PC-9 (cell line): ENCODE measurements at regions not wholly inside any gene's neighbourhood (a gene's known extent, or its start where the extent isn't known, plus 50 kb on each side); places are given as distances from the start of the nearest gene placed in this dataset.

Source experiments
- BruUV-seq: library from RNA; stranded (reverse); fragments of 400-500 nt; replicated peaks from 2 replicates; lab custom pipeline; 2021; lab: Mats Ljungman, UMichigan
- CTCF ChIA-PET: fragments of 300-600 bp; sonication (Branson Sonifier 250); formaldehyde crosslinking; loops from one replicate; lab custom pipeline; 2022; ENCODE audit warnings: antibody characterized with exemption; lab: Charles Lee
- POLR2A ChIA-PET: fragments of 300-600 bp; sonication (Branson Sonifier 250); formaldehyde crosslinking; loops from one replicate; lab custom pipeline; 2022; ENCODE audit warnings: antibody characterized with exemption; ENCODE audit not compliant: unreplicated experiment; lab: Charles Lee
- DNase-seq, 2 experiments: peaks; one replicate each; pipeline versions ENCODE4 v3.0.0 to v3.0.0-alpha.2; 2015 to 2022; ENCODE audit warnings: mixed read lengths in 1 of 2
- H2AFZ ChIP-seq: fragments of 200-600 bp; sonication (generic); 2 replicates; pipeline ENCODE4 v1.8.1; 2017; ENCODE audit warnings: antibody characterized with exemption
- H3F3A ChIP-seq: fragments of 200-600 bp; sonication (generic); 2 replicates; pipeline ENCODE4 v1.8.1; 2017; ENCODE audit warnings: antibody characterized with exemption, mild to moderate bottlenecking, low read depth; ENCODE audit not compliant: insufficient read depth
- H3K27ac ChIP-seq: fragments of 200-600 bp; sonication (generic); 2 replicates; pipeline ENCODE4 v1.6.1; 2016; ENCODE audit warnings: mixed run types
- H3K27me3 ChIP-seq: fragments of 200-600 bp; sonication (generic); 2 replicates; pipeline ENCODE4 v1.6.1; 2016; ENCODE audit warnings: low read depth, mixed run types; ENCODE audit not compliant: insufficient read depth
- H3K36me3 ChIP-seq: fragments of 200-600 bp; sonication (generic); 2 replicates; pipeline ENCODE4 v1.6.1; 2016; ENCODE audit warnings: low read depth, mixed run types
- H3K4me1 ChIP-seq: fragments of 200-600 bp; sonication (generic); replicated peaks from 2 replicates; pipeline ENCODE4 v1.6.1; 2016; ENCODE audit warnings: mixed run types; ENCODE audit not compliant: insufficient read depth
- H3K4me2 ChIP-seq: fragments of 200-600 bp; sonication (generic); 2 replicates; pipeline ENCODE4 v1.6.1; 2017; ENCODE audit warnings: mixed run types
- H3K4me3 ChIP-seq: fragments of 200-600 bp; sonication (generic); 2 replicates; pipeline ENCODE4 v1.6.1; 2016; ENCODE audit warnings: mixed run types
- H3K79me2 ChIP-seq: fragments of 200-600 bp; sonication (generic); 2 replicates; pipeline ENCODE4 v1.6.1; 2017; ENCODE audit warnings: low read depth, mixed run types
- H3K9me2 ChIP-seq: fragments of 200-600 bp; sonication (generic); 2 replicates; pipeline ENCODE4 v1.8.1; 2017; ENCODE audit warnings: mild to moderate bottlenecking; ENCODE audit not compliant: insufficient read depth
- H3K9me3 ChIP-seq: fragments of 200-600 bp; sonication (generic); 2 replicates; pipeline ENCODE4 v1.8.1; 2016; ENCODE audit warnings: low read depth; ENCODE audit not compliant: insufficient read depth
- H4K20me1 ChIP-seq: fragments of 200-600 bp; sonication (generic); 2 replicates; pipeline ENCODE4 v1.8.1; 2017; ENCODE audit not compliant: insufficient read depth
- CTCF ChIP-seq: fragments of 200-600 bp; sonication (generic); conservative IDR thresholded peaks from 2 replicates; pipeline ENCODE4 v1.6.1; 2017; ENCODE audit warnings: mixed run types, antibody characterized with exemption, mild to moderate bottlenecking, moderate library complexity
- EZH2 ChIP-seq: fragments of 200-600 bp; sonication (generic); IDR thresholded peaks from 2 replicates; pipeline ENCODE4 v1.8.0; 2017; ENCODE audit warnings: antibody characterized with exemption, low read depth
- intact Hi-C: fragments of 100-400 bp; cut with micrococcal nuclease; formaldehyde crosslinking; loops from one replicate; pipeline ENCODE4 v1.10.0; 2022; ENCODE audit not compliant: unreplicated experiment

DNA sequence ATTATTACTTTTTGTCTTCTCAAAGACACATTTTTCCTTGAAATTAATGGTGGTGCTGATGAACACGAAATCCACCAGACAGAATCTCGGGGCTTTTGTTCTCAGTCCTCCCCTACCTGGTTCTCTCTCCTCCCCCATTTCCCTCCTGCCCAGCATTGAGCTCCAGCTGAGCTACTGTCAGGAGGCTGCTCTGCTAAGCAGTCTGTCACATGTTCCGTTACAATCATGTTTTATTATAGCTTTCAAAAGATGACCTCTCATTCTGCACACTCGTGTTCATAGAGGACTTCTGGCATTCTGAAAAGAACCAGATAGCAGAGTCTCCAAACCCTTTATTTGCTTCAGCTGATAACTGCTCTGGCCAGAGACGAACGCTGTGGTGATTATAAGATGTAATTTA lies 732.5 kb upstream of the RBFOX1 start:
- intact Hi-C loops, result no loop called here
- H3K27ac ChIP-seq, result no peak overlapping the region
- no peaks in the 10 kb centered on the region for H4K20me1 ChIP-seq
- TF ChIP-seq CTCF (no peak), EZH2 (no peak)
- no peaks in the 10 kb centered on the region for H3K9me2 ChIP-seq
- no peak overlapping the region for H2AFZ ChIP-seq
- no peaks in the 10 kb centered on the region for H3F3A ChIP-seq
- H3K4me2 ChIP-seq, result no peak overlapping the region
- ChIA-PET CTCF (no interaction called here), POLR2A (no interaction called here)
- no peak for DNase-seq
- H3K36me3 ChIP-seq, result no peaks in the 10 kb centered on the region
- BruUV-seq, result no TSS peak
- H3K79me2 ChIP-seq, result no peaks in the 10 kb centered on the region
- no peaks in the 10 kb centered on the region for H3K9me3 ChIP-seq
- no peaks in the 10 kb centered on the region for H3K4me1 ChIP-seq
- H3K27me3 ChIP-seq, result peaks cover 25% of the 10 kb centered on the region
- H3K4me3 ChIP-seq, result no peak overlapping the region

DNA sequence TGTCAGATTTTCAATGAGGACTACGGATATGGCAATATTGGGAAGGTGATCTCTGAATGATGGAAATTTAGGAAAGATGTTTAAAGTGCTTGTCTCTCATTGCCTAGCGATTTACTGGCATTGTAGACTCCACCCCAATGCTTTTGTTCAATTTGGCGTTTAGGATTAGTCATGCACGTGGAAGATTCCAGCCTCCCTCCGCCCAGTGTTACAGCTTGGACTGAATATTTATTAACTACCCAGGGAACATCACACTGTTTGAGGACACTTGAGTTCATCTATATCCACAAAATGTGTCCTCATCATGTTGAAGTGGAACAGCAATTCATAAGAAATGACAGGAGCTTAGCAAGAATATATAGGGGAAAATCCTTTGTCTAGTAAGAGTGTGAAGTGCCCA lies 738.8 kb upstream of the RBFOX1 start:
- no peaks in the 10 kb centered on the region for H3K4me1 ChIP-seq
- CTCF ChIA-PET, result no interaction called here

GRCh38 chr16:6576606-6577005 lies 756.0 kb upstream of the RBFOX1 start:
- no peaks in the 10 kb centered on the region for H3F3A ChIP-seq
- H3K4me1 ChIP-seq, result no peaks in the 10 kb centered on the region
- H3K9me3 ChIP-seq, result no peaks in the 10 kb centered on the region
- no peak overlapping the region for H2AFZ ChIP-seq
- intact Hi-C loops, result no loop called here
- H3K9me2 ChIP-seq, result no peaks in the 10 kb centered on the region
- H4K20me1 ChIP-seq, result no peaks in the 10 kb centered on the region
- BruUV-seq, result no TSS peak
- H3K4me3 ChIP-seq, result no peak overlapping the region
- no peak for TF ChIP-seq EZH2
- TF ChIP-seq CTCF, result no peak
- H3K79me2 ChIP-seq, result no peaks in the 10 kb centered on the region
- ChIA-PET POLR2A (no interaction called here), CTCF (no interaction called here)
- no peaks in the 10 kb centered on the region for H3K36me3 ChIP-seq
- peaks cover 13% of the 10 kb centered on the region; the same call in 1 of the 2 replicates for H3K27me3 ChIP-seq
- no peak for DNase-seq
- H3K27ac ChIP-seq, result no peak overlapping the region
- no peak overlapping the region for H3K4me2 ChIP-seq

More for the DNA sequence above, 738.8 kb upstream of the RBFOX1 start:
- intact Hi-C loops, result no loop called here
- DNase-seq, result no peak
- POLR2A ChIA-PET, result no interaction called here
- TF ChIP-seq EZH2 (no peak), CTCF (no peak)
- Histone ChIP-seq H3K27me3 (peaks cover 8% of the 10 kb centered on the region; the same call in 1 of the 2 replicates), H3K36me3 (no peaks in the 10 kb centered on the region), H4K20me1 (no peaks in the 10 kb centered on the region), H3K79me2 (no peaks in the 10 kb centered on the region), H3K9me3 (no peaks in the 10 kb centered on the region), H3F3A (no peaks in the 10 kb centered on the region), H3K27ac (no peak overlapping the region), H2AFZ (no peak overlapping the region), H3K4me3 (no peak overlapping the region), H3K9me2 (no peaks in the 10 kb centered on the region), H3K4me2 (no peak overlapping the region)
- BruUV-seq, result no TSS peak
